Mesothelial cell of epicardium (in vitro differentiated cells): ENCODE measurements at regions not wholly inside any gene's neighbourhood (a gene's known extent, or its start where the extent isn't known, plus 50 kb on each side); places are given as distances from the start of the nearest gene placed in this dataset.

ENCODE experiments used
- DNase-seq, 2 experiments: peaks; one replicate each; pipeline ENCODE4 v3.0.0; 2021; ENCODE audit warnings: low spot score in 2 of 2; ENCODE audit not compliant: unreplicated experiment in 2 of 2
- H3K27ac Mint-ChIP-seq: 2 replicates; pipeline ENCODE4 v1.8.0; 2021; ENCODE audit warnings: mixed read lengths
- H3K27me3 Mint-ChIP-seq: 2 replicates; pipeline ENCODE4 v1.8.0; 2021; ENCODE audit warnings: low read depth, mixed read lengths
- H3K36me3 Mint-ChIP-seq: 2 replicates; pipeline ENCODE4 v1.8.0; 2021; ENCODE audit warnings: mixed read lengths
- H3K4me1 Mint-ChIP-seq: 2 replicates; pipeline ENCODE4 v1.8.0; 2021; ENCODE audit warnings: mixed read lengths
- H3K4me3 Mint-ChIP-seq: 2 replicates; pipeline ENCODE4 v1.8.0; 2021; ENCODE audit warnings: mild to moderate bottlenecking, moderate library complexity, mixed read lengths
- H3K9me3 Mint-ChIP-seq: 2 replicates; pipeline ENCODE4 v1.8.0; 2021; ENCODE audit warnings: mixed read lengths
- TF ChIP-seq, protein P1 (sequence below): fragments of 200-600 bp; sonication (generic); IDR thresholded peaks from one replicate; pipeline ENCODE4 v1.5.0; 2021; ENCODE audit warnings: antibody characterized with exemption; ENCODE audit not compliant: unreplicated experiment

DNA sequence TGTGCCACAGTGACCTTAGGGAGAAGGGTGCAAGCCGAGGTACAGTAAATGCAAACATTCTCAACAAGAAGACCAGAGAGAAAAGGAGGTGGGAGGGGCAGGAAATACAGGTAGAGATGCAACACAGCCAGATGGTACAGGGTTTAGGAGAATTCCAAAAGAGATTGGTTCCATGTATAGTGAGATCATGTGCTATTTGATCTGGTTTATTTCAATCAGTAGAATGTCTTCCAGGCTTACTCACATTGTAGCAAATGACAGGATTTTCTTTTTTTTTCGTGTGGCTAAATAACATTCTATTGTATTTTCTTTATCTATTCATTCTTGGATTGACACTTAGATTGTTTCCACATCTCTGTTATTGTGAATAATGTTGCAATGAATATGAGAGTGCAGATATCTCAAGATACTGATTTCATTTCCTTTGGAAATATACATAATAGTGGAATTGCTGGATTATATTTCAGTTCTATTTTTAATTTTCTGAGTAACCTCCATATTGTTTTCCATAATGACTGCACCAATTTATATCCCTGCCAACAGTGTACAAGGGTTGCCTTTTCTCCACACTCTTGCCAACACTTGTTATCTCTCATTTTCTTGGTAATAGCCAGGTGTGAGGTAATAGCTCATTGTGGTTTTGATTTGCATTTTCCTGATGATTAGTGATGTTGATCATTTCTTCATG is 107.8 kb upstream of the GAS1 start:
- H3K27ac Mint-ChIP-seq: no peak overlapping the region
- peaks cover 5% of the 10 kb centered on the region for H3K9me3 Mint-ChIP-seq
- no peak for DNase-seq
- H3K36me3 Mint-ChIP-seq: no peaks in the 10 kb centered on the region
- H3K27me3 Mint-ChIP-seq: no peaks in the 10 kb centered on the region
- H3K4me3 Mint-ChIP-seq: no peak overlapping the region
- TF ChIP-seq, protein P1, sequence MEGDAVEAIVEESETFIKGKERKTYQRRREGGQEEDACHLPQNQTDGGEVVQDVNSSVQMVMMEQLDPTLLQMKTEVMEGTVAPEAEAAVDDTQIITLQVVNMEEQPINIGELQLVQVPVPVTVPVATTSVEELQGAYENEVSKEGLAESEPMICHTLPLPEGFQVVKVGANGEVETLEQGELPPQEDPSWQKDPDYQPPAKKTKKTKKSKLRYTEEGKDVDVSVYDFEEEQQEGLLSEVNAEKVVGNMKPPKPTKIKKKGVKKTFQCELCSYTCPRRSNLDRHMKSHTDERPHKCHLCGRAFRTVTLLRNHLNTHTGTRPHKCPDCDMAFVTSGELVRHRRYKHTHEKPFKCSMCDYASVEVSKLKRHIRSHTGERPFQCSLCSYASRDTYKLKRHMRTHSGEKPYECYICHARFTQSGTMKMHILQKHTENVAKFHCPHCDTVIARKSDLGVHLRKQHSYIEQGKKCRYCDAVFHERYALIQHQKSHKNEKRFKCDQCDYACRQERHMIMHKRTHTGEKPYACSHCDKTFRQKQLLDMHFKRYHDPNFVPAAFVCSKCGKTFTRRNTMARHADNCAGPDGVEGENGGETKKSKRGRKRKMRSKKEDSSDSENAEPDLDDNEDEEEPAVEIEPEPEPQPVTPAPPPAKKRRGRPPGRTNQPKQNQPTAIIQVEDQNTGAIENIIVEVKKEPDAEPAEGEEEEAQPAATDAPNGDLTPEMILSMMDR: no peak
- peaks cover 6% of the 10 kb centered on the region for H3K4me1 Mint-ChIP-seq

DNA sequence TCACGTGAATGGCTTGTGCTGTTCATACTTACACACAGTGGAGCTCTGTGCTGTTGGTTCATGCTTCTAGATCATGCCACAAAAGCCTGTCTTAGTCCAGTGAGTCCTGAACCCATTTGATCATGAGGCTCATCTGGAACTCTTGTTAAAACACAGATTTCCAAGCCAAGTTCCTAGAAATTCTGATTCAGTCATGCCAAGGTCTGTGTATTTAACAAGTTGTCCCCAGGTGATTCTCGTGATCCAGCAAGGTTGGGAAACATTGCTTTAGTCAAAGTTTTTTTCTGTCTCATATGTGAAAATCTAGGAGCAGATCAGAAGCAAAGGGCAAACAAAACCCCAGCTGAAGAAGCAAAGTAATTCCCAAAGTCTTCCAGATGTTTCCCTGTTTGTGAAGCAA is 112.5 kb upstream of the GAS1 start:
- TF ChIP-seq, protein P1: no peak
- peaks cover 29% of the 10 kb centered on the region for H3K4me1 Mint-ChIP-seq
- no peak for DNase-seq
- H3K27ac Mint-ChIP-seq: no peak overlapping the region
- no peaks in the 10 kb centered on the region for H3K9me3 Mint-ChIP-seq
- H3K4me3 Mint-ChIP-seq: no peak overlapping the region
- no peaks in the 10 kb centered on the region for H3K27me3 Mint-ChIP-seq
- H3K36me3 Mint-ChIP-seq: no peaks in the 10 kb centered on the region

DNA sequence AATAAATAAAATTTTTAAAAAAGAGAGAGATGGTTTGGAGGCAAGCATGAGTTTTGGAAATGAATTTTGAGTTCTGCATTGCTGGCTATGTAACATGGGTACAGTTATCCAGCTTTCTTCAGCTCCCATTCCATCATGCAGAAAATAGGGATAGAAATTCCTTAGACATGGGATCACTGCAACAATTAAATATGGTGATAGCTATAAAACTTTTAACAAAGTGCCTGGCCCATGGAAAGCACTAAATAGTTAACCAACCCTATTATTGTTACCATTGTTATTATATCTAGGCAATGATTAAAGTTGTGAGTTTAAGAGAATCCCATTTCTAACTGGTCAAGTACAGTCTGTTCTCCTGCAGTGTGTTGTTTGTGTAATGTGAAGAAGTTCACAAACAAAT is 115.4 kb upstream of the GAS1 start:
- TF ChIP-seq, protein P1: no peak
- Mint-ChIP-seq H3K4me3 (no peak overlapping the region), H3K36me3 (no peaks in the 10 kb centered on the region), H3K27me3 (no peaks in the 10 kb centered on the region), H3K9me3 (no peaks in the 10 kb centered on the region), H3K27ac (no peak overlapping the region), H3K4me1 (peaks cover 27% of the 10 kb centered on the region)
- DNase-seq: no peak

DNA sequence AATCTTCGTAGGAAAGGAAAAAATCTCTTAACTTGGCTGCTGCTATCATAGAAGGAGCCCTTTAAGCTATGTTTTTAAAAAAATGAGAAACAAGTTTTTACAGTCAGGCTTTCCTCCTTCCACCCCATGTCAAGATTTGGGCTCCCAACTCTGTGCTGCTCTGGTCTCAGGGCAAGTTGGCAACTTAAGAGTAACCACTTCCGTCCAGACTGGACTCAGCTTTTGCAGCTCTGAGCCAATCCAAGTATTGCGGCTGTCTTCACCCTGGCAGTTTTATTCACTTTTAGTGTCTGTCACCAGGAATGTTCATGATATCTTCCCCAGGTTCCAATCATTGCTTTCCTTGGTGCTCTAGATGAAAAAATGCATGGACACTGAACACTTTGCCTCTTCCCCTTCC is 115.9 kb upstream of the GAS1 start:
- no peak overlapping the region for H3K27ac Mint-ChIP-seq
- no peak overlapping the region for H3K4me3 Mint-ChIP-seq
- TF ChIP-seq, protein P1: no peak
- H3K36me3 Mint-ChIP-seq: no peaks in the 10 kb centered on the region
- peaks cover 27% of the 10 kb centered on the region for H3K4me1 Mint-ChIP-seq
- no peaks in the 10 kb centered on the region for H3K9me3 Mint-ChIP-seq
- H3K27me3 Mint-ChIP-seq: no peaks in the 10 kb centered on the region
- no peak for DNase-seq

DNA sequence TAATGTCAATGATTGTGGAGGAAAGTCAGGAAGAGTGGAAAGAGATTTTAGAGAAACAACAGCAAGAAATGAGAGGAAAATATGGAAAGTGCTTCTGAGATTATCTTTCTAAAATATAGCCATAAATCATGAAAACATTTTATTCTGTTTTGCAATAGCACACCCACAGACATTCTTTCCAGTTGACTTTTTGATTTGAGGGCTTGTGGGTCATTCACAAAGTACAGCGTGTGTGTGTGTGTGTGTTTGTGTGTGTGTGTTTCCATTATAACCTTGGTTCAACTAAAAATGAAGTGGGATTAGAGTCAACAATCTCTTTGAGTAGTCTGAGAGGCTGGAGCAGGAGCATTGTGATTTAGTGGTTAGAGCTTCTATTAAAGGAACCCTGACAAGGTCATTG is 116.6 kb upstream of the GAS1 start:
- TF ChIP-seq, protein P1: no peak
- Mint-ChIP-seq H3K36me3 (no peaks in the 10 kb centered on the region), H3K27ac (no peak overlapping the region), H3K9me3 (no peaks in the 10 kb centered on the region), H3K27me3 (no peaks in the 10 kb centered on the region), H3K4me1 (peaks cover 27% of the 10 kb centered on the region), H3K4me3 (no peak overlapping the region)
- no peak for DNase-seq

DNA sequence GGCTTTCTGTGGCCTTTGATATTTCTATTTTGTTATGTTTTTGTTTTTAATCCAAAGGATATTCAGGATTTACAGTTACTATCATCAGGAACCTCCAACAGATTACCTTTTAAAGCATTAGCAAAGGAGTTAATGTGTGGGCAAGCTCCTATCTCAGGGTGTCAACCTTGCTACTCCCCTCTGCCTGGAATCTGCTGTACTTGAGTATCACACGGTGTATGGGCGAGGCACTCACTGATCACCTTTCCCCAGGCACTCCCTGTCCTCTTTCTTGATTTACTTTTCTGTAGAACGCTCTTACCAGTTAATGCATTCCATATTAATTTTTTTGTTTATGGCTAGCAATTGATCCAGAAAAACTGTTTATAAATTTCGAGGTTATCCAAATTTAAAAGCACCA is 117.0 kb upstream of the GAS1 start:
- no peaks in the 10 kb centered on the region for H3K27me3 Mint-ChIP-seq
- TF ChIP-seq, protein P1: no peak
- H3K36me3 Mint-ChIP-seq: no peaks in the 10 kb centered on the region
- no peak overlapping the region for H3K4me3 Mint-ChIP-seq
- DNase-seq: no peak
- H3K4me1 Mint-ChIP-seq: peaks cover 28% of the 10 kb centered on the region
- no peak overlapping the region for H3K27ac Mint-ChIP-seq
- H3K9me3 Mint-ChIP-seq: no peaks in the 10 kb centered on the region
